ENCODE measurements at regions not wholly inside any gene's neighbourhood (a gene's known extent, or its start where the extent isn't known, plus 50 kb on each side); places are given as distances from the start of the nearest gene placed in this dataset.

DNA sequence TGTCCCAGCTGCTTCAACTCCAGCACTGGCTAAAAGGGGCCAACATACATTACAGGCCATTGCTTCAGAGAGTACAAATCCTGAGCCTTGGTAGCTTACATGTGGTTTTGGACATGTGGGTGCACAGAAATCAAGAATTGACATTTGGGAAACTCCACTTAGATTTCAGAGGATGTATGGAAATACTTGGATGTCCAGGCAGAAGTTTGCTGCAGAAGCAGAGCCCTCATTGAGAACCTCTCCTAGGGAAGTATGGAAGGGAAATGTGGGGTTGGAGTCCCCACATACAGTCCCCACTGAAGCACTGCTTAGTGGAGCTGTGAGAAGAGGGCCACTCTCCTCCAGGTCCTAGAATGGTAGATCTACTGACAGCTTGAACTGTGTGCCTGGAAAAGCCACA is 218.0 kb upstream of the CWC22 start:
- TF ChIP-seq FOXP2 (optimal IDR thresholded peaks at IDR 0.05; ENCODE audit: borderline replicate concordance, extremely low read depth, extremely low read length, insufficient read depth) (no peak), SIN3A (IDR thresholded peaks at IDR 0.05; ENCODE audit: borderline replicate concordance, insufficient read depth, low read length) (no peak), TAF1 (IDR thresholded peaks at IDR 0.05; ENCODE audit: borderline replicate concordance, insufficient read depth, low read length) (no peak), POLR2AphosphoS5 (IDR thresholded peaks at IDR 0.05; ENCODE audit: low read depth, low read length) (no peak)
- TF ChIP-seq, protein P1, sequence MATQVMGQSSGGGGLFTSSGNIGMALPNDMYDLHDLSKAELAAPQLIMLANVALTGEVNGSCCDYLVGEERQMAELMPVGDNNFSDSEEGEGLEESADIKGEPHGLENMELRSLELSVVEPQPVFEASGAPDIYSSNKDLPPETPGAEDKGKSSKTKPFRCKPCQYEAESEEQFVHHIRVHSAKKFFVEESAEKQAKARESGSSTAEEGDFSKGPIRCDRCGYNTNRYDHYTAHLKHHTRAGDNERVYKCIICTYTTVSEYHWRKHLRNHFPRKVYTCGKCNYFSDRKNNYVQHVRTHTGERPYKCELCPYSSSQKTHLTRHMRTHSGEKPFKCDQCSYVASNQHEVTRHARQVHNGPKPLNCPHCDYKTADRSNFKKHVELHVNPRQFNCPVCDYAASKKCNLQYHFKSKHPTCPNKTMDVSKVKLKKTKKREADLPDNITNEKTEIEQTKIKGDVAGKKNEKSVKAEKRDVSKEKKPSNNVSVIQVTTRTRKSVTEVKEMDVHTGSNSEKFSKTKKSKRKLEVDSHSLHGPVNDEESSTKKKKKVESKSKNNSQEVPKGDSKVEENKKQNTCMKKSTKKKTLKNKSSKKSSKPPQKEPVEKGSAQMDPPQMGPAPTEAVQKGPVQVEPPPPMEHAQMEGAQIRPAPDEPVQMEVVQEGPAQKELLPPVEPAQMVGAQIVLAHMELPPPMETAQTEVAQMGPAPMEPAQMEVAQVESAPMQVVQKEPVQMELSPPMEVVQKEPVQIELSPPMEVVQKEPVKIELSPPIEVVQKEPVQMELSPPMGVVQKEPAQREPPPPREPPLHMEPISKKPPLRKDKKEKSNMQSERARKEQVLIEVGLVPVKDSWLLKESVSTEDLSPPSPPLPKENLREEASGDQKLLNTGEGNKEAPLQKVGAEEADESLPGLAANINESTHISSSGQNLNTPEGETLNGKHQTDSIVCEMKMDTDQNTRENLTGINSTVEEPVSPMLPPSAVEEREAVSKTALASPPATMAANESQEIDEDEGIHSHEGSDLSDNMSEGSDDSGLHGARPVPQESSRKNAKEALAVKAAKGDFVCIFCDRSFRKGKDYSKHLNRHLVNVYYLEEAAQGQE (IDR thresholded peaks at IDR 0.05; ENCODE audit: insufficient read depth in 1 of 2, low read depth in 2 of 2, low read length in 2 of 2): no peak

DNA sequence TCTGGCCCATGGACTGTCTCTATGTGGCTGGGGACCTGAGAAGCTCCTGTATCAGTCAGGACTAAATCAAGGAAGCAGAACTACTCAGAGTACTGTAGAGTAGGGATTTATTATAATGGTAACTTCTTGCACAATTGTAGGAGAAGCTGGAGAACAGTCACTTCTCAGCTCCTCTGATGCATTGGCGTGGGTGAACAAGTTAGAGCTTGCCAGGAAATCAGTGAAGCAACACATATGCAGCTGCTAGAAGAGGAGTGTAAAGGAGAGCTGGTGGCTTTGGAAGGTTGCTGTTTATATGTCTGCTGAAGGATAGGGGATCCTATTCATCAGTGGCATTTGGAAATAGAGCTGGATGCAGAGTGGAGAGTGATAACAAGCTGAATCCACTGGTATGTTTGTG is 215.5 kb upstream of the CWC22 start:
- TF ChIP-seq POLR2AphosphoS5 (IDR thresholded peaks at IDR 0.05; ENCODE audit: low read depth, low read length) (no peak), SIN3A (IDR thresholded peaks at IDR 0.05; ENCODE audit: borderline replicate concordance, insufficient read depth, low read length) (no peak), FOXP2 (optimal IDR thresholded peaks at IDR 0.05; ENCODE audit: borderline replicate concordance, extremely low read depth, extremely low read length, insufficient read depth) (no peak), TAF1 (IDR thresholded peaks at IDR 0.05; ENCODE audit: borderline replicate concordance, insufficient read depth, low read length) (no peak)
- TF ChIP-seq, protein P1 (IDR thresholded peaks at IDR 0.05; ENCODE audit: insufficient read depth in 1 of 2, low read depth in 2 of 2, low read length in 2 of 2): no peak

GRCh38 chr2:180219491-180219890 is 212.4 kb upstream of the CWC22 start:
- TF ChIP-seq SIN3A (IDR thresholded peaks at IDR 0.05; ENCODE audit: borderline replicate concordance, insufficient read depth, low read length): no peak
- TF ChIP-seq POLR2AphosphoS5 (IDR thresholded peaks at IDR 0.05; ENCODE audit: low read depth, low read length): no peak
- TF ChIP-seq TAF1 (IDR thresholded peaks at IDR 0.05; ENCODE audit: borderline replicate concordance, insufficient read depth, low read length): no peak
- no peak for TF ChIP-seq FOXP2 (optimal IDR thresholded peaks at IDR 0.05; ENCODE audit: borderline replicate concordance, extremely low read depth, extremely low read length, insufficient read depth)
- TF ChIP-seq, protein P1 (IDR thresholded peaks at IDR 0.05; ENCODE audit: insufficient read depth in 1 of 2, low read depth in 2 of 2, low read length in 2 of 2): no peak

DNA sequence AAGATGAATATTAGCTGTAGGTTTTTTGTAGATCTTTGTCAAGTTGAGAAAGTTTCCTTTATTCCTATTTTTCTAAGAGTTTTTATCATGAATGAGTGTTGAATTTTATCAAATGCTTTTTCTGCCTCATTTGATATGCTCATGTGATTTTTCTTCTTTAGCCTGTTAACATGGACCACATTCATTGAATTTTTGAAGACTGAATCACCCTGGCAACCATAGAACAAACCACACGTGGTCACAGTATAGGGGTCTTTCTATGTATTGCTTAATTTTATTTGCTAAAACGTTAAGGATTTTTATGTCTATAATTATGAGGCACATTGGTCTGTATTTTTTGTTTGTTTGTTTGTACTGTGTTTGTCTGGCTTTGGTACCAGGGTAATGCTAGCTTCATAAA is 201.7 kb upstream of the CWC22 start:
- TF ChIP-seq FOXP2 (optimal IDR thresholded peaks at IDR 0.05; ENCODE audit: borderline replicate concordance, extremely low read depth, extremely low read length, insufficient read depth) (no peak), TAF1 (IDR thresholded peaks at IDR 0.05; ENCODE audit: borderline replicate concordance, insufficient read depth, low read length) (no peak), SIN3A (IDR thresholded peaks at IDR 0.05; ENCODE audit: borderline replicate concordance, insufficient read depth, low read length) (no peak), POLR2AphosphoS5 (IDR thresholded peaks at IDR 0.05; ENCODE audit: low read depth, low read length) (no peak)
- TF ChIP-seq, protein P1 (IDR thresholded peaks at IDR 0.05; ENCODE audit: insufficient read depth in 1 of 2, low read depth in 2 of 2, low read length in 2 of 2): no peak
